Breast epithelium (tissue), 3 donors: ENCODE measurements at regions not wholly inside any gene's neighbourhood (a gene's known extent, or its start where the extent isn't known, plus 50 kb on each side); places are given as distances from the start of the nearest gene placed in this dataset.

Experiments used
- CTCF ChIP-seq, 3 donors: fragments of 450-650 bp; IDR thresholded peaks; one replicate each; pipeline ENCODE4 v1.5.1; 2016 to 2017; ENCODE audit warnings: antibody characterized with exemption in 3 of 3, mild to moderate bottlenecking in 3 of 3, moderate library complexity in 3 of 3
- POLR2A ChIP-seq: fragments of 450-650 bp; IDR thresholded peaks from one replicate; pipeline ENCODE4 v1.6.1; 2016; ENCODE audit warnings: antibody characterized with exemption, mild to moderate bottlenecking, moderate library complexity

- no peak for TF ChIP-seq CTCF (IDR thresholded peaks at IDR 0.05)
- no peak for TF ChIP-seq POLR2A
Observed at GRCh38 chr2:216319771-216320170, 52.5 kb downstream of the MARCHF4 start.
